GM12875 (cell line): ENCODE measurements at regions not wholly inside any gene's neighbourhood (a gene's known extent, or its start where the extent isn't known, plus 50 kb on each side); places are given as distances from the start of the nearest gene placed in this dataset.

ENCODE experiments used
- H3K4me3 ChIP-seq: one replicate; pipeline ENCODE4 v1.5.1; 2011; ENCODE audit warnings: low read depth, low read length, control low read depth
- CTCF ChIP-seq: IDR thresholded peaks from 2 replicates; pipeline ENCODE4 v1.5.1; 2011; ENCODE audit warnings: low read depth, mild to moderate bottlenecking, control low read depth, inconsistent platforms, low read length, moderate library complexity, borderline replicate concordance; ENCODE audit not compliant: insufficient read depth

DNA sequence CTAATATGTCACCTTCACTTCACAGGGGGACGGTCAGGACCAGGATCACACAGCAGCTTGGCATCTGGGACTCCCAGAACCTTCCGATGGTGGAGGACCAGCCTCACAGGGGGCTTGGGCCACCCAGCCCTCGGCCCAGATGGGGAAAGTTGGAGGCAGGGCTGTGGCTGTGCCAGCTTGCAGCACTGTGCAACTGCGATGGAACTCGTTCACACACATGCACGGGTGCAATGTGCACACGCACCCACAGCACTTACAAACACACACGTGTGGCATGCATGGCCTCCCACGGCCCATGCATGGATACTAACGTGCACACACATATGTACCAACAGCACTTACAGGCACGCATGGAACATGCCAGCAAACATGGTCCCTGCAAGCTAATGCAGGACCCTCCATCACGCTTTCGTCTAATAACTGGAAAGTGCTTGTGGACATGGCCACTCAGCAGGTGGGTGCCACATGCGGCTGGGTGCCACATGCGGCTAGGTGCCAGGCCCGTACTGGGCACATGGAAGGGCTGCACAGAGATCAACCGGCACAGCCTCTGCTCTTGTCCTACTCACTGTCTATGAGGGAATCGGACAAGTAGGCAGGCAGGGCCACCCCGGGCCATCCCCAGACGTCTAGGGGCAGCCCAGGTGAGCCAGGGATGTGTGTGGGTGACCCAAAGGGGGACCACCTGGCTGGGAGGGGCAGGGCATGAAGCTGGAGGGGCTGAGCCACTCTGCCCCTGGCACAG lies 63.2 kb downstream of the ADRA2C start:
- TF ChIP-seq CTCF = no peak
- no peak overlapping the region for H3K4me3 ChIP-seq

DNA sequence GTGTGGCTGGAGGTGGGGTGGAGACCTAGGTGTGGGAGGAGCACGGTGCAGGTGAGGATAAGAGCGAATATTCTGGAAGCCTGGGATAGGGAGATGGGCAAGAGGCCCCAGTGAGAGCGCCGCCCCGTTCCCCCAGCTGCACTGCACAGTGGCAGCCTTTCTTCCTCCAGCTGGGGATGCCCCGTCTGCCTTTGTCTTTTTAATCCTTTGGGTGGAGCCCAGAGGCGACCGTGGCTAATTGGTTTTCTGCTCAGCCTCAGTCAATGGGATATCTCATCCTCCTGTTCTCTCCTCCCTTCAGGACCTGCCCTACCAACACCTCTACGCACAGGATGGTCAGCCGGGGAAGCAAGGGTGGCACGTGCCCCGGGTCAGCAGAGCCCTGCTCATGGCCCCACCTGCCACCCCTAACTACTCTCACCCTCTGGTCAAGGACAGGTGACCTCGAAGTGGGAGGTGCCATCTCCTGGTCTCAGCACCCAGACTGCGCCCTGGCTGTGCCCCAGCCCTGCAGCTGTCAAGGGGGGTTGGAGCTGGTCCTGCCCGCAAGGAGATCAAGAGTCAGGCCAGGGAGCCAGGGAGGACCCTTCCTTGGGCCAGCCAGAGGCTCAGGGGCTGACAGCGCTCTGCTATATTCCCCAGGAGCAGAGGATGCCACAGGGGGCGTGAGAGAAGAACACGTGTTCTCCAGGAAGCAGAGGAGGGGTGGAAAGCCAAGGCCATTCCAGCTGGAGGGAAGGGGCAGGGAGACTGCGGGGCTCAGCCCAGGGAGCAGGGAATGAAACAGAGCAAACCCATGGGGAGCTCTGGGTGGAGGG lies 64.0 kb downstream of the ADRA2C start:
- H3K4me3 ChIP-seq = no peak overlapping the region
- no peak for TF ChIP-seq CTCF

DNA sequence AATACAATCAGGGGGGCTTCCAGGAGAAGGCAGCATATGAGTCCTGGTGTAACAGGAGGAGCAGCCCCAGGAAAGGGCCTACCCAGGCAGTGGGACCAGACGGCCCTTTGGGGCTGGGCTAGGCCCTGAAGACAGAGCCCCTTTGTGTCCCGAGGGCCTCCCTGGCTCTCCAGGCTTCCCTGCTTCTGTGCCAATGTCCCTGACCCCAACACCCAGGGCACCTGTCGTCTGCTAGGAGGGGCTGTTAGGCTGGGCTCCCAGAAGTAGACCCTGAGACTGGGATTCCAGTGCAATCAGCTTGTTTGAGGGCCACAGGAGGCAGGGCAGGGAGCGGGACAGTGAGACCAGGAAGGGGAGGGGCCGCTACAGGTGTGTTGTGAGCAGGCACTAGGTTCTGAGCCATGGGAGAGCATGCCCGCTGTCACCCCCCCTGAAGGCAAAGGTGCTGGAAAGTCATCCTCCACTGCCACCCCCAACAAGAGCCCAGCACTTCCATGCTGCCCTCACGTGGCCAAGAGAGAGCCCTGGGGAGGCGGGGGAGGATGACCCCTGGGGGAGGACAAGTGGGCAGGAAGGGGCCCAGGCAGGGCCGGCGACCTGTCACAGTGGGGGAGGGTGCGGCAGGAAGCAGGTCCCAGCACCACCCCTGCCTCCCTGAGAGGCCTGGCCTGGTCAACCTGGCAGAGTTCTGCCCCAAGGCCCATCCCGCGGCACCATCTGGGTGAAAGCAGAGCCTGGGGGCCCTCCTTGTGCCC lies 64.8 kb downstream of the ADRA2C start:
- H3K4me3 ChIP-seq = no peak overlapping the region
- TF ChIP-seq CTCF = no peak

GRCh38 chr4:3831529-3832150 lies 65.5 kb downstream of the ADRA2C start:
- H3K4me3 ChIP-seq = no peak overlapping the region
- no peak for TF ChIP-seq CTCF

DNA sequence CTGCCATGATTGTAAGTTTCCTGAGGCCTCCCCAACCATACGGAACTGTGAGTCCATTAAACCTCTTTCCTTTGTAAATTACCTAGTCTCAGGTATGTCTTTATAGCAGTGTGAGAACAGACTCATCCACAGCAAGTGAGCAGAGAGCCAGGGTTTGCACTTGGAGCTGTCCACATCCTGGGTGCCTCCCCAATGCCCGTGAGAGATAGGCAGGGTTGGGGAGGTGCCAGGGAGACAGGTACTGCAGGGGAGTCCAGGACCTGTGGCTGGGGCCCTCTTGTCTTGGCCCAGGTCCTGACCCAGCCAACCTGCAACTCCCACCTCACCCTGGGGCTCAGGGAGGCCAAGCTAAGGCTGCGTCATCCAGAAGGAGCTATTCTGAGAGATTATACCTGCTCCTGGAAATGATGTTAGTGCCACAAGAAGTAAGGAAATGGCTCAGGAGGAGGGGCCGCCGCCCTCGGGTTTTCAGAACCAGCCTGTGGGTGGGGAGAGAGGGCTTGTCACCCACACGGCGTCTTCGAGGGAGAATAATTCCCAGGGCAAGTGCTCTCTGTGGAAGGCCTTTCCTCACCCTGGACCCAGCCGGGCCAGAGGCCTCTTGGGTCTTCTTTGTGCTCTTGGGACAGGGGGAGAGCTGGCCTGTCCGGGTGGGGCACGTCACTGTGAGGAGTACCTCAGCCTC lies 66.5 kb downstream of the ADRA2C start:
- no peak for TF ChIP-seq CTCF

GRCh38 chr4:3833326-3833989 lies 67.3 kb downstream of the ADRA2C start:
- TF ChIP-seq CTCF = no peak
- H3K4me3 ChIP-seq = no peak overlapping the region

More for the DNA sequence above, 66.5 kb downstream of the ADRA2C start:
- H3K4me3 ChIP-seq = no peak overlapping the region
